Endothelial cell of umbilical vein (primary cell): ENCODE measurements at regions not wholly inside any gene's neighbourhood (a gene's known extent, or its start where the extent isn't known, plus 50 kb on each side); places are given as distances from the start of the nearest gene placed in this dataset.

Experiments
- BruUV-seq: library from RNA; stranded (reverse); fragments of 400-500 nt; replicated peaks from 2 replicates; lab custom pipeline; 2021; lab: Mats Ljungman, UMichigan
- CTCF ChIA-PET: fragments of 300-600, 350-600 bp; sonication (Branson Sonifier 250); formaldehyde crosslinking; loops from one replicate; lab custom pipeline; 2021; ENCODE audit warnings: antibody characterized with exemption, inconsistent platforms; lab: Charles Lee
- POLR2A ChIA-PET: fragments of 300-600, 350-600 bp; sonication (Branson Sonifier 250); formaldehyde crosslinking; loops from one replicate; lab custom pipeline; 2021; ENCODE audit warnings: antibody characterized with exemption, inconsistent platforms; lab: Charles Lee
- DNase-seq: peaks from one replicate; pipeline ENCODE4 v3.0.0-alpha.2; 2011; ENCODE audit warnings: low read depth, low spot score
- FAIRE-seq: peaks from 2 replicates; lab custom pipeline; 2011; peaks lifted over from hg19 to GRCh38; lab: Jason Lieb, UNC
- H2AFZ ChIP-seq: 2 replicates; pipeline ENCODE4 v1.6.0; 2012; ENCODE audit warnings: low read depth, low read length, control low read depth, inconsistent platforms
- H3K27ac ChIP-seq: 2 replicates; pipeline ENCODE4 v1.5.1; 2011; ENCODE audit warnings: low read depth, mild to moderate bottlenecking, control low read depth, low read length, moderate library complexity; ENCODE audit not compliant: insufficient read depth
- H3K27me3 ChIP-seq, 2 experiments: 2 replicates each; pipeline versions ENCODE4 v1.6.0 to v1.6.1; 2011; ENCODE audit warnings: low read length in 2 of 2, mixed read lengths in 1 of 2; ENCODE audit not compliant: control insufficient read depth in 2 of 2, insufficient read depth in 2 of 2
- H3K36me3 ChIP-seq, 2 experiments: 2 replicates in 1 of 2; 3 replicates in 1 of 2; pipeline ENCODE4 v1.5.1; 2011; ENCODE audit warnings: low read length in 2 of 2, mild to moderate bottlenecking in 1 of 2, moderate library complexity in 1 of 2; ENCODE audit not compliant: control insufficient read depth in 2 of 2, insufficient read depth in 2 of 2; ENCODE audit errors: extremely low read depth in 1 of 2
- H3K4me1 ChIP-seq: 3 replicates; pipeline ENCODE4 v1.5.1; 2011; ENCODE audit warnings: mild to moderate bottlenecking, low read length; ENCODE audit not compliant: control insufficient read depth, insufficient read depth; ENCODE audit errors: extremely low read depth
- H3K4me2 ChIP-seq: 2 replicates; pipeline ENCODE4 v1.6.1; 2011; ENCODE audit warnings: low read length, control low read depth, mixed read lengths; ENCODE audit not compliant: insufficient read depth
- H3K4me3 ChIP-seq, 3 experiments: fragments of 200-600 bp in 1 of 3; sonication (generic), shearing (Covaris generic) in 1 of 3; replicated peaks in 1 of 3; 2 replicates each; pipeline ENCODE4 v1.5.1; 2011 to 2016; ENCODE audit warnings: control low read depth in 3 of 3, low read length in 3 of 3, mild to moderate bottlenecking in 2 of 3, inconsistent platforms in 1 of 3, low read depth in 1 of 3, moderate library complexity in 1 of 3; ENCODE audit not compliant: insufficient read depth in 1 of 3
- H3K79me2 ChIP-seq: 2 replicates; pipeline ENCODE4 v1.6.0; 2012; ENCODE audit warnings: low read length, inconsistent platforms; ENCODE audit not compliant: control insufficient read depth, insufficient read depth
- H3K9ac ChIP-seq: replicated peaks from 2 replicates; pipeline ENCODE3; 2011; ENCODE audit warnings: low read length, control low read depth; ENCODE audit not compliant: insufficient read depth; ENCODE audit errors: extremely low read depth
- H3K9me1 ChIP-seq: replicated peaks from 3 replicates; pipeline ENCODE4 v1.6.0; 2011; ENCODE audit warnings: mild to moderate bottlenecking, low read length; ENCODE audit not compliant: control insufficient read depth, insufficient read depth; ENCODE audit errors: extremely low read depth
- H3K9me3 ChIP-seq: replicated peaks from 2 replicates; pipeline ENCODE4 v1.5.1; 2012; ENCODE audit warnings: low read length, inconsistent platforms; ENCODE audit not compliant: control insufficient read depth, insufficient read depth
- H4K20me1 ChIP-seq: replicated peaks from 2 replicates; pipeline ENCODE3; 2011; ENCODE audit warnings: mild to moderate bottlenecking, low read length; ENCODE audit not compliant: control insufficient read depth, insufficient read depth; ENCODE audit errors: extremely low read depth
- EZH2 ChIP-seq: IDR thresholded peaks from 2 replicates; pipeline ENCODE4 v1.6.1; 2012; ENCODE audit warnings: borderline replicate concordance, low read depth, mild to moderate bottlenecking, moderate library complexity, low read length, inconsistent platforms; ENCODE audit not compliant: severe bottlenecking
- FOS ChIP-seq: IDR thresholded peaks from 2 replicates; pipeline ENCODE4 v1.6.1; 2011; ENCODE audit warnings: mild to moderate bottlenecking, low read length, moderate library complexity, borderline replicate concordance; ENCODE audit not compliant: insufficient read depth
- JUN ChIP-seq: IDR thresholded peaks from 2 replicates; pipeline ENCODE4 v1.6.1; 2011; ENCODE audit warnings: borderline replicate concordance, low read depth; ENCODE audit not compliant: insufficient read length, insufficient read depth
- MAX ChIP-seq: IDR thresholded peaks from 2 replicates; pipeline ENCODE4 v1.6.1; 2011; ENCODE audit not compliant: insufficient read depth, insufficient read length
- MYC ChIP-seq: IDR thresholded peaks from one replicate; pipeline ENCODE4 v1.6.1; 2011; ENCODE audit warnings: mild to moderate bottlenecking, low read depth, low read length
- POLR2A ChIP-seq: IDR thresholded peaks from 2 replicates; pipeline ENCODE4 v1.6.1; 2012; ENCODE audit warnings: low read depth, mild to moderate bottlenecking, control low read depth, low read length
- POLR2AphosphoS5 ChIP-seq: IDR thresholded peaks from 2 replicates; pipeline ENCODE4 v1.6.1; 2012; ENCODE audit warnings: low read depth, mild to moderate bottlenecking, control low read depth, low read length, moderate library complexity; ENCODE audit not compliant: insufficient read depth
- dilution Hi-C: fragments of 300-500 bp; cut with MboI; formaldehyde crosslinking; loops from one replicate; pipeline ENCODE4 v1.15.0; 2019; ENCODE audit warnings: low sequenced_read_pairs; ENCODE audit not compliant: extremely low pct_ligation_motif_present
- intact Hi-C: fragments of 100-400 bp; cut with micrococcal nuclease; formaldehyde crosslinking; loops from one replicate; pipeline ENCODE4 v1.10.0; 2022
- TF ChIP-seq, protein P1 (sequence below), 2 donors: IDR thresholded peaks; 1 replicate in 1 of 2; 2 replicates in 1 of 2; pipeline ENCODE4 v1.5.1; 2011; ENCODE audit warnings: low read length in 2 of 2, mild to moderate bottlenecking in 2 of 2, moderate library complexity in 2 of 2, control low read depth in 1 of 2, inconsistent platforms in 1 of 2, low read depth in 1 of 2; ENCODE audit not compliant: insufficient read depth in 1 of 2; ENCODE audit errors: extremely low read depth in 1 of 2

GRCh38 chr13:111421216-111421615 lies 100.8 kb downstream of the TEX29 start:
- CTCF ChIA-PET = no interaction called here
- no TSS peak for BruUV-seq
- no peaks in the 10 kb centered on the region for H3K27me3 ChIP-seq

More at GRCh38 chr13:111421216-111421615, 100.8 kb downstream of the TEX29 start:
- DNase-seq = no peak
- no peaks in the 10 kb centered on the region for H3K9me3 ChIP-seq
- no peaks in the 10 kb centered on the region for H4K20me1 ChIP-seq
- no peak overlapping the region for H3K4me2 ChIP-seq
- dilution Hi-C loops (no loop called here), intact Hi-C loops (no loop called here)
- no peaks in the 10 kb centered on the region for H3K9me1 ChIP-seq
- no peak for TF ChIP-seq POLR2AphosphoS5
- TF ChIP-seq POLR2A = no peak
- TF ChIP-seq JUN = no peak
- no peak for TF ChIP-seq FOS
- TF ChIP-seq MAX = no peak
- no peak for TF ChIP-seq MYC
- no peak for TF ChIP-seq EZH2
- TF ChIP-seq, protein P1, sequence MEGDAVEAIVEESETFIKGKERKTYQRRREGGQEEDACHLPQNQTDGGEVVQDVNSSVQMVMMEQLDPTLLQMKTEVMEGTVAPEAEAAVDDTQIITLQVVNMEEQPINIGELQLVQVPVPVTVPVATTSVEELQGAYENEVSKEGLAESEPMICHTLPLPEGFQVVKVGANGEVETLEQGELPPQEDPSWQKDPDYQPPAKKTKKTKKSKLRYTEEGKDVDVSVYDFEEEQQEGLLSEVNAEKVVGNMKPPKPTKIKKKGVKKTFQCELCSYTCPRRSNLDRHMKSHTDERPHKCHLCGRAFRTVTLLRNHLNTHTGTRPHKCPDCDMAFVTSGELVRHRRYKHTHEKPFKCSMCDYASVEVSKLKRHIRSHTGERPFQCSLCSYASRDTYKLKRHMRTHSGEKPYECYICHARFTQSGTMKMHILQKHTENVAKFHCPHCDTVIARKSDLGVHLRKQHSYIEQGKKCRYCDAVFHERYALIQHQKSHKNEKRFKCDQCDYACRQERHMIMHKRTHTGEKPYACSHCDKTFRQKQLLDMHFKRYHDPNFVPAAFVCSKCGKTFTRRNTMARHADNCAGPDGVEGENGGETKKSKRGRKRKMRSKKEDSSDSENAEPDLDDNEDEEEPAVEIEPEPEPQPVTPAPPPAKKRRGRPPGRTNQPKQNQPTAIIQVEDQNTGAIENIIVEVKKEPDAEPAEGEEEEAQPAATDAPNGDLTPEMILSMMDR (IDR thresholded peaks at IDR 0.05; ENCODE audit: extremely low read depth in 1 of 2, insufficient read depth in 1 of 2, low read depth in 1 of 2, low read length in 2 of 2) = no peak
- no peaks in the 10 kb centered on the region for H3K36me3 ChIP-seq
- H3K79me2 ChIP-seq = no peaks in the 10 kb centered on the region
- POLR2A ChIA-PET = no interaction called here
- no peak overlapping the region for H2AFZ ChIP-seq
- FAIRE-seq = no peak
- H3K4me3 ChIP-seq = no peak overlapping the region
- no peak overlapping the region for H3K27ac ChIP-seq
- no peaks in the 10 kb centered on the region for H3K4me1 ChIP-seq
- H3K9ac ChIP-seq = no peak overlapping the region
